ENCODE measurements at regions not wholly inside any gene's neighbourhood (a gene's known extent, or its start where the extent isn't known, plus 50 kb on each side); places are given as distances from the start of the nearest gene placed in this dataset.
"Not testable (repeated sequence)": the region's sequence is repeated elsewhere in the genome, so short reads cannot be mapped to it uniquely, and the experiment has no call there.

DNA sequence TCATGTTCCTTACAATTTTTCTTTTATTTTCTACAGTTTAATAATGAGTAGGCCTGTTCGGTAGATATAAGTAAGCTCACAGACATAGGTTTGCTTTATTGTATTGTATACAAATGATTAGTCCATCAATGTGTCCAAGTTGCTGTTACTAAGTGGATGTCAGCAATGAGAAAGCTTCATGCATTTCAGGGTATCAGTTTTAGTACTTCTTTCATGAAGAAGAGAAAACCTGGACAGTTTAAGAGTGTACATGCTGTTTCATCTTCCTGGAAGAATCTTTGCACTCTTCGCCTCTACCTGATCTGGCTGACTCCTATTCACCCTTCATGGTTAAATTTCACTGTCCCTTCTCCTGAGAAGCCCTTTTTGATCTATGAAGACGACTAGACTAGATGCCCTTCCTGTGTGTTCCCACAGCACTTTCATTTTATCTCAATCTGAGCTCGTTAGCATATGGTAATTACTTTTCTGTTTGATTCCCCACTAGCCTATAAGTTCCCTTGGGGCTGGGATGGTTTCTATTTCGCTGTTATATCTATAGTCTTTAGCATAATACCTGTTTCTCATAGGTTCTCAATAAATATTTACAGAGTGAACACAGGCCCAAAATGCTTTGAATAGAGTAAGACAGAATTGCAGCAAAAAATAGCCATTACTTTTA is 70.7 kb downstream of the CETN3 start:
- DNase-seq, result no peak

DNA sequence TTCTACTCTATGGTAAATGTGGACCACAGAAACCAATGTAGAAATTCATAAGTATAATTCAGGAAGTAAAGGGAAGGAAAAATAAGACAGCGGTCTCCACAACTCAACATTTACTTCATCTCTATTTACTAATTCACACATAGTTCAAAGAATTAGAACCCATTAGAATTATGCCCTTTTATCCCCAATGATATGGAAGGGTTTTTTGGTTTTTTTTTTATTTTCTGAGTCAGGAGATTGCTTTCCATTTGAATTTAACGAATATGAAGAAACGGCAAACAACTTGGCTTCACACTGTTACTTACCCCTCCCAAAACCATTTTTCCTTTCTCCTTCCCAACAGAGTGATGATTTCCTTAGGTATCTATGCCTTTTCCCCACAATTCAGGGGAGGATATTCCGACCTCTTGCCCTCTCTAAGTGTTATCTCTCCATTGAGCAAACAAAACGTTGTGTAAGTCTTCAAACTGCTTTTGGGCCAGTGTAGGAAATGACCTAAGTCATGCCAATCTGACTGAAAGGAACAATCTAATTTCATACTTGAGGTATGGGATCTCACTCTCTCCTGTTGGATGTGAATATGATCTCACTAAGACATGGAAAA is 72.0 kb downstream of the CETN3 start:
- no peak for DNase-seq

DNA sequence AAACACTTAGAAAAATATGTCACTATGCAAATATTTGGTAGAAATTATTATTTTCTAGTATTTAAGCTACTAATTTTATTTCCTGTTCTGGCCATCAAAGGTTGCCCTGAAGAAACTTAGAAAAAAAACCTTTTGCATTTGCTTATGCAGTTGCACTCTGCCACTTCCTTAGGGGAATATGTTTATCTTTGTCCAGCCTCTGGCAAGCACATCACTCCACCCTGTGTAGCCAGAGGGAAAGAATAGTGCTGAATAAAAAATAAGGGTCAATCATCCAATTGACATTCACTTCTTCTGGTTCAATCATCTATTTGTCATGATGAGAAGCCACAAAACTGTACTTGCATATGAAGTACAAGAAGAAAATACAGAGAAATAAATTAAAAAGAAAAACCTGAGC is 72.8 kb downstream of the CETN3 start:
- DNase-seq, result peak in 1 of 3 experiments; percentile 0

DNA sequence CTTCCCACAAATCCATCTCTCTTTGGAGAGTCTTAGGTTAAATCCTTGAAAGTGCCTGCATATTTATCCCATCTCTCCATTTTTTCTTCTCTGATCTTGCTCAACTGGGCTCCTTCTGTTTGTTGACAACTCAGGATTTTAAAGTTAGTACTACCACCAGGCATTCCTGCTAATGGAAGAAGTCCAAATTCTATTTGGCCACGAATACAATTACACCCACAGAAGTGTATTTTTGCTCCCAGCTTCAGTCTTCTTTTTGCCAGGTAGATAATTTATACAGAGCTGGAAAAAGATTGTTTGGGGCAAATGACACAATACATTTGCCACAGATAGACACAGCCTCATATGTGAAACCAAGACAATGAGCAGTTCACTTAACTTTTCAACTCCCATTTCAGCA is 74.8 kb downstream of the CETN3 start:
- DNase-seq, result no peak

DNA sequence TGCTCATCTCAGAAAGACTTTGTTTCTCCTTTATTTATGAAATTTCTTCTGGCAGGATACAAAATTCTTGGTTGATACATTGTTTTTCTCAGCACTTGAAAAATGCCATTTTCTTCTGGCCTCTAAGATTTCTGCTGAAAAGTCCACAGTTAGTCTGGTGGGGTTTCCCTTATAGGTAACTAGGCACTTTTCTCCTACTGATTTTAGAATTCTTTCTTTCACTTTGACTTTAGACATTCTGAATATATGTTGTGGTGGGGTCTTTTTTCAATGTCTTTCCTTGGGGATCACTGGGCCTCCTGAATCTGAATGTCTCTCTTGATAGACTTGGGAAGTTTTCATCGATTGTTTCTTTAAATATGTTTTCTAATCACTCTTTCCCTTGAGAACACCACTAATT is 79.6 kb downstream of the CETN3 start:
- no peak for DNase-seq

DNA sequence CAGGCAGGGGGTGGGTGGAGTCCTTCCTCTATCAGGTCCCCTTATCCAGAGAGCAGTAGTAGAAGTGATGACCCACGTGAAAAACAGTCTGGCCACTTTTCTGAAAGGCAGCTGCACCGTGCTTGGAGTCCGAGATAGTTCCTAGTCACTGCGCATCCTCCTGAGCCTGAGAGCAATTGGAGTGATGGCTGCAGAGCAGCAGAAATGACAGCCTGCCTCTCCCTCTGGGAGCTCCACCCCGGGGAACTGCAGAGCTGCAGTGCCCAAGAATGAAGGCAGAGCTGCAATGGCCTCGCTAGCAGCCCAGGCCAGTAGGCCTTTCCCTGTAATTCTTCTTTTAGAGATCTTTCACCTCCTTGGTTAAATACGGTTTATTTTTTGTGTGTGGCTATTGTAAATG is 82.6 kb downstream of the CETN3 start:
- DNase-seq, result no peak

DNA sequence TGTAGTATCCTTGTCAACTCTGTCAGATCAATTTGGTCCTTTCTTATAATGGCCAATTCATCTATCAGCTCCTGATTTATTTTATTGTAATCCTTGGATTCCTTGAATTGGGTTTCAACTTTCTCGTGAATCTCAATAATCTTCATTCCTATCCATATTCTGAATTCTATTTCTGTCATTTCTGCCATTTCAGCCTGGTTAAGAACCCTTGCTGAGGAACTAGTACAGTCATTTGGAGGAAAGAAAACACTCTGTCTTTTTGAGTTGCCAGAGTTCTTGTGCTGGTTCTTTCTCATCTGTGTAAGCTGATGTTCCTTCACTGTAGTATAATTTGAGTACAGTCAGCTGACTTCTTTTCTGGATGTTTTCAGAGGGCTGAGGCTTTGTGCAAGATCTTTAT is 84.5 kb downstream of the CETN3 start:
- no peak for DNase-seq

DNA sequence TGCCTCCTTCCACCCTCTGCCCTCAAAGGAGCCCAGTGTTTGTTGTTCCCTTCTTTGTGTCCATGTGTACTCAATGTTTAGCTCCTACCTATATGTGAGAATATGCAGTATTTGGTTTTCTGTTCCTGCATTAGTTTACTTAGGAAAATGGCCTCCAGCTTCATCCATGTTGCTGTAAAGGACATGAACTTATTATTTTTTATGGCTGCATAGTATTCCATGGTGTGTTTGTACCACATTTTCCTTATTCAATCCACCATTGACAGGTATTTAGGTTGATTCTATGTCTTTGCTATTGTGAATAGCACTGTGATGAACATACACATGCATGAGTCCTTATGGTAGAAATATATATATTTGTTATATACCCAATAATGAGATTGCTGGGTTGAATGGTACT is 89.2 kb downstream of the CETN3 start:
- not testable (repeated sequence) for DNase-seq

DNA sequence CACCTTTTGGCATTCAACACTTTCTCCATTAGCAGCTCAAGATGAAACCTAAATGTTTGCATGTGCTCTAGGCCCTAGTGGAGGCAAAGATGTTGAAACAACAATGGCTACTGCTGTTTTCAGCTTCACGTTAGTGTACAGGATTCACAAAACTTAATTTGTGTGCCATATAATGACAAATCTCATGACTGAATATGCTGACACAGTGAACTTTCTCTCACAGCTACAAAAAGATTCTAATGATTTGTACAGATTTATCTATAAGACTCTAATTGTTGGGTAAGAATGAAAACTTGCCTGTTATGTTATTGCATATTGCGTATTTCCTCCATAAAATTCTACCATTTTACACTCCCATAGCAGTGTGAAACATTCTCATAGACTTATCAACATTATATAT is 97.5 kb downstream of the CETN3 start:
- no peak for DNase-seq

DNA sequence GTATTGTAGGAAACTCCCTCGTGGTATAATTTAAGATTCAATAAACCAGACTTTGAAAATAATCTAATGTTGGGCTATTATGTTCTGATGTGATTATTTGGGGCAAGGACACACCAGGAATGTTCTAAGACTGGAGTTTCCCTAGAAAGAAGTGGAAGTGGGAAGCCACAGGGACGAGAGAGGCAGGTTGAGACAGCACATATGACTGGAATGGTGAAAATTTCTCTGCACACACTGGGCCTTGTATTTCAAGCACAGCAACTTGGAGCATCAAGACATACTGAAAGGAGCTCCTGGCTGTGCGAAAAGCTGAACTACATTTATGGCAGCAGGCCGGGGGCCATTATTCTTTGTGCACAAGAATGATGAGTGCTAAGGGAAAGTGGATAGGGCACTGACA is 98.2 kb downstream of the CETN3 start:
- DNase-seq, result no peak

DNA sequence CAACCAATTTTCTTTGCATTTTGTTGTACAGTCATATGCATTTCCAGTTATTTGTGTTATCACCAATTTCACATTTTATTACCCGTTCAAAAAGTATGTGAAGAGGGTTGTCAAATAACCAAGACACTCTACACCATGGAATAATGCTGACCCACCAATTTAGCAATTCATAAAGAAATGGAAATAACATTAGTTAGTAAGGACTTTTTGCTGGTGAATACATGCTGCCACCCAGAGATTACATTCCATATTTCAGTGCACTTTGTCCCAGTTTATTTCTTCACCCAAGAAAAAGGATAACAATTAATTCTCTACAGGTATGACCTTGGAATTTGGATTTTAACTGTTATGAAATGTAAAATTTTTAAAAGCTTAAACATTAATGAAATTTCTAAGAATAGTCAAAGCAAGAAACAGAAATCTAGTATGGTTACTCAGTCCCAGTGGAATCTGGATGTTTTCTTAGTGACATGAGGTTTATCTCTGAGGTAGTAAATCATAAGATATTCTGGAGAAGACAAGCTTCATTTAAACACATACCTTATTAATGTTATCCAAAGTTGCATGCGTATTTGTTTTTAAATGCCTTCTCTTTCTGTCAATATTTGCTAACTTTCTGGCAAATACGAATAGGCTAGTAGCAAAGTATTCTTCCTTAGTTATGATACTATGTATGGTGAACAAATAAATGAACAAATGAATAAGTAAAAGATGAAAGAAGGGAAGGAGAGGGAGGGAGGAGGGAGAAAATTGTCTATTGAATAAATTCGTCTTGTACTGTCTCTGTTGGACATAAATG is 100.6 kb downstream of the CETN3 start:
- no peak for DNase-seq

DNA sequence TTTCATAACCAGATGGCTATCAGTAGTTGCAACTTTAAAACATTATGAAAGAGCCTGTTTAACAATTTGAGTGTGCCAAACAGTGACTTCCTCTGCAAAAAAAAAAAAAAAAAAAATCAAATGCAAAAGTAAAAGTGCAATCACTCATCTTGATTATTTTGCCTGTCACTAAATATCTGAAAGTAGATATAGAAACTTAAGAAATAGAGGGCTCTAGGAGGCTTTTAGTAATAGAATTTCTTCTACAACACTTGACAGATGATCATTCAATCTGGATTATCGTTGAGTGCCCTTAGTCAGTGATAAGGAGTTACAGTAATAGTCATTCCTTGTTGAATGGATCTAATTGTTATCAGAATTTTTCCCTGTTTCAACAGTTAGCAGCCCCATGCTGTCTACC is 101.8 kb downstream of the CETN3 start:
- no peak for DNase-seq

DNA sequence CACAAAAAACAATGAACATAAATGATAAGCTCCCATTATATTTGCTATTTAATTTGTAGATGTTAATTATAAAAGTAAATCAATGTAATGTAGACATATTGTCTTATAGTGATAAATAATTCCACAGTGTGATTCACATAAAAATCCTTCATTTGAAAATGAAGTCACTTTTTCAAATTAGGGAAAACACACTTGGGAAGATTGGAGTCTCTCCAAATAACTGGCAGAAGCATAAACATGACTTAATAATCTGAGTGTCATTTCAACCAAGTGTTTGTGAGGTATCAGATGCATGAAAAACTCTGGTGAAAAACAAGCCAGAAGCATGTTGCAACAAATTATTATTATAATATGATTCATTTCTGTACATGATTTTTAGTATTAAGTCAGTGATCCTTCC is 102.2 kb downstream of the CETN3 start:
- DNase-seq, result no peak

DNA sequence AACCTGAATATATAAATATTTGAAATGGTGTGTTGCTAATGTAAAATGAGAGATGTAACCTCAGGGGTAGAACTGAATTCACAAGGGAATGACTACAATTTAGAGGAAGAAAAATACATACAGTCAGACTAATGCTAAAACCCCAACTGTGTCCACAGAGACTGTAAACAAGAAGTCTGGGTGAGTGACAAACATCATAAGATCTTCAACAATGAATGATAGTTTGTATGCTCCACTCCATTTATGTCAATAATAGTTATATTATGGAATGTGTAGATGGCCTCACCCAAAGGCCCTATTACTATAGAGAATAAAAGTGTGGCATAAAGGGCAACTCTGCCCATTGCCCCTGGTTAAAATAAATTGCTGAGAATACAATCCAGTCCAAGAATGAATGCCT is 102.9 kb downstream of the CETN3 start:
- DNase-seq, result no peak

DNA sequence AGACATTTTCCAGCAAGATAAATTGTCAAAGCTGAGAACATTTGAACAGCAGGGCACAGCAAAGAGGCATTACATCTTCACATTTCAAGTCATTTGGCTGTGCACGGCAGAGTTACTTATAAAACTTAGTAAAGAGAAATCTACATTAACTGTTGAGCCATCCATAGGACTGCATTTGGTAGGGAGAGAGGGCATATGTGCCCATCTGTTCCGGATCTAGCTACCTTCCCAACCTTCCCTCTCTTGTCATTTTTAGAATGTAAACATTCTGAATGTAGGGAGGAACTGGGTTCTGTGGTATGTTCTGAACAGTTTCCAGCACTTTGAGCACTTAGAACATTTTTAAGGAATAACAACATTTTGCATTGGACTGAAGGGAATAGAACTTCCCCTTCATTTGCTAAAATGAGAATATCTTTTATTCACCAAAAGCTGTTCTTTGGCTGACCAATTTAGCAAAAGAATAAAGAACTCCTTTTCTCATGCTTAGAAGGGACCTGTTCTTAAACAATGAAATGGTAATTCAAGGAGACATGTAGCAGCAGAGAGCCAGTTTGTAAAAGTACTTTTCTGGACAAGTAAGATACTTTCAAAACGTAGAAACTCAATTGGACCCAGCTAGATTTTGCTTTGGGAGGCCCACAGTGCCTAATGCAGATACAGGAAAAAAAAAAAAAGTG is 104.4 kb downstream of the CETN3 start:
- DNase-seq, result no peak

DNA sequence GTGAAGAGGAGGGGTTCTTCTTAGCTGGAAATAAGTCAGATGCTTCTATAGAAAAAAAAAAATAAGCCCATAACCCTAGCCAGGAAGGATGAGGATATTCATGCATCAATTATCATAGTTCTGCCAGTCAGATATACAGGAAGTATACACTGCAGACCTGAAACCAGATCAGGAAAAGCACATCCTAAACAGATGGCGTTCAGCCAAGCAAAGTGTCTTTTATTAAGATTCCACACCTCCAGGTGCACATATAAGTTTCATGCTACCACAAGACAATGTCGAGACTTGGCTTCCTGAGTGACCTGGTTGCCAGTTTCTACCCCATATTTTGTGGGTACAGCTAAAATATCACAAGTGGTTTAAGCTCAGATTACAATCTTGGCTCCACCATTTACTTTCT is 108.3 kb downstream of the CETN3 start:
- no peak for DNase-seq

DNA sequence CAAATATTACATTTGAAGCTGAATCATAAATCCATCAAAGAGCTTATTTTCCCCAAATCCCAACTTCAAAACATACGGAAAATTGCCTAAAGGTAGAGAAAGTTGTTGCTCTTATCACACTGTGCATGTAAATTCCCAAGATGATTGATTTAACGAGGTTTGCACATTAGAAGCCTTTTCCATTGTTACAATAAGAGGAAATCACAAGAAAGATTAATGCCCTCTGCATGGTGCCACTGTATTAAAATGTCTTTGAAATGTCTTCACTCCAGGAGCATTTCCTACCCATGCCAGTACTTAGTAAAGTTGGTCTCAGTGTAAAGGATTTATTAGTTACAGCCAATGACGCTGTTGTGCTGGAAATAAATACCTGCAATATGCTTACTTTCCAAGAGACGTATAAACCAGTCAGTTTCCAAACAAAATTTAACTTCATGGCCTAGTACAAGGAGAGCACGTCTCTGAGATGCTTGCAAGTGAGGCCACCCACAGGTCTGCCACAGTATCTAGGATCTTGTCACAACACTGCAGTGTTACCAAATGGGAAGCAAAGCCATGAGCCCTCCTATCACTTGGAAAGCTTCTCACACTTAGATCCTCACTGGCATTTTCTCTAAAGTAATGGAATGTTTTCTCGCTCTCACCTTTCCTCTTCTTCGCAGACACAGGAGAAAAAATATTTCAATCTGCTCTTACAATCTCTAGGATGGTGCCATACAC is 112.4 kb downstream of the CETN3 start:
- DNase-seq, result peak in 1 of 3 experiments; percentile 5

DNA sequence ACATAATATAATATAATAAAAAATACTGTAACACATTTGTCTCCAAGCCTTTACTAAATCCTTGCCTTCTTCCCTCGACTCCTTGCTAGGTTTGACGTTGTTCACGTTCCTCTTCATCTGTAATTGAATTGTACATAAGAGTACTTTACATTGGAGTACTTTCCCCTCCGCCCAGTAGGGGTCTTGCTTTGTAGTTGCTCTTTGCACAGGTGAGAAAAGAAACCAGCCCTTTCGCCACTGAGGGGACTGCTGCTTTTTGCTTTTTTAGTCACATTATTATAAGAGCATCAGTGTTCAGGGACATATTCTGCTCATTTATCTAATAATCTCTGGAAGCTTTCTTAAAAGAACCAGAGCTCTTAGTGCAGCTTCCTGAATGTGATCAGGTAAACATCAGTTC is 115.0 kb downstream of the CETN3 start:
- peak; percentile 4 to 53 (median 46) for DNase-seq

DNA sequence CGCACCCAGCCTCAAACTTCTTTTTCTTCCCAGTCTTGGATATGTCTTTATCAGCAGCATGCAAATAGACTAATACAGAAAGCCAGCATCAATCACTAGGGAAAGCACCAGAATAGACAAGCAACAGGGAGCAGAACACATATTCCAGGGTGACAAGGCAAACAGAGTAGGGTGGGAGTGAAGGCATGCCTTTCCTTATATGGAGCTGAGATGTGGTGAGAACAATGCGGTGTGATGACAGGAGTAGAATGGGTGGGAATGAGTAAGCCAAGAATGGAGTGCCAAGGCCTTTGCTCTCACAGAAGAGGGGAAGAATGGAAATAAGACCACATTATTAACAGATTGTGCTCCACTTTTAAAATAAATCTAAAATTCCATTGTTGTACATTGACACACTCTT is 115.6 kb downstream of the CETN3 start:
- DNase-seq, result peak in 1 of 3 experiments; percentile 2

DNA sequence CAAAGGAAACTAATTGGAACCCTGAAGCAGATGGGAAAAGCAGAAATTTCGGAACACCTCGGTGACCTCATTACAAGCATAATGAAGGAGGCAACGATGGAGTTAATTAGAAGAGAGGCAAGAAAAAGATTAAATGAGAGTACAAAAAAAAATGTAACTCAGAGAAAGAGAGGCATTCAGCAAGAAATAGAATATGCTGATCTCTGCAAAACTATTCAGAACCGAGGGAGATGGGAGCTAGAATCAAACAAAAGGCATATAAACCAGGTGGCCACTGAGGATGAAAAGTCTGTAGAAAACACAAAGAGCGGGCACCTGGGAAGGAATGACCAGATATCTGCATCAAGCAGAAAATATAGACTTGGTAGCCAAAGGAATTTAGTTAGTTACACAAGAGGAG is 118.9 kb downstream of the CETN3 start:
- no peak for DNase-seq

DNA sequence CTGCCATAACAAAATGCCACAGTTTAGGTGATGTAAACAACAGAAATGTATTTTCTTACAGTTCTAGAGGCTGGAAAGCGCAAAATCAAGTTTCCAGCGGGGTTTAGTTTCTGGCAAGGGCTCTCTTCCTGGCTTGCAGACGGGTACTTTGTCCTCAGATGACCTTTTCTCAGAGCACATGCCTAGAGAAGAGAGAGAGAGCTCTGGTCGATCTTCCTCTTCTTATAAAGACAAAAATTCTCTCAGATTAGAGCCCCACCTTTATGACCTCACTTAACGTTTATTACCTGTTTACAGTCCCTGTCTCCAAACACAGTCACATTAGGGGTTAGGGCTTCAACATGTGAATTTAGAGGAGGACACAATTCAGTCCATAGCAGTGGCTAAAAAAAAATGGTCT is 119.7 kb downstream of the CETN3 start:
- peak in 1 of 3 experiments; percentile 1 for DNase-seq

DNA sequence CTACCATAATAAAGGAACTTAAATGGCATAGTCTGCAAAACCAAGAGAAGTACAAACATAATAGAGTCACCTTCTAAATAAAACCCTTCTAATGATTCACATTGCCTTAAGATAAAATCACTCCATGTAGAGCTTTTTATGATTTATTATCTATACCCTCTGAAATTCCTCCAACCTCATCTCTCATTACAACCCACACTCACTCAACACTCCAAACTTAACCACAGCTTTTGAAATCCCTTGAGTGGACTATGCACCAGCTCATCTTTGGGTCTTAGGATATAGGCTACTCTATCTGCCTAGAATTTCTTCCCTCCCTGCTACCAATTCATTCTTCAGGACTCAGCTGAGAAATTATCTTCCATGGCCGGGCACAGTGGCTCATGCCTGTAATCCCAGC is 122.5 kb downstream of the CETN3 start:
- no peak for DNase-seq

DNA sequence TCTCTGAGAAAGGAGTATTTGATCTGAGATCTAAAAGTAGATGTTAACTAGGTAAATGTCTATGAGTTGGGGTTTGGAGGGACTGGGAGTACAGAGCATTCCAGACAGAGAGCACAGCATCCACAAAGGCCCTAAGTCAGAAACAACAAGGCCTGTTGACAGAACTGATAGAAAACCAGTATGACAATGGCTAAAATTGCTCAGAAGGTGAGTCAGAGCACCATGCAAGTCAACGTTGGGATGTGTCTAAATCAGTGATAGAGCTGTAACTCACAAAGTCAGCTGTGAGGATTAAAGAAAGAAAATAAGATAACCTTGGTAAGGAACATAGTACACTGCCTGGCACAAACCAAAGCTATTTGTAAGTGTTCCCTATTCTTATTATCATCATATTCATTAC is 124.0 kb downstream of the CETN3 start:
- no peak for DNase-seq
